Omental fat pad (tissue), 3 donors: ENCODE measurements at regions not wholly inside any gene's neighbourhood (a gene's known extent, or its start where the extent isn't known, plus 50 kb on each side); places are given as distances from the start of the nearest gene placed in this dataset.

Experiments
- ATAC-seq: fragments of 150-250 bp; one replicate; pipeline ENCODE4 v1.9.1; 2016; ENCODE audit warnings: mild to moderate bottlenecking, moderate library complexity; ENCODE audit not compliant: low FRiP score
- DNase-seq: peaks from one replicate; pipeline ENCODE4 v3.0.0-alpha.2; 2019; ENCODE audit warnings: low spot score
- TF ChIP-seq, protein P1 (sequence below), 3 donors: fragments of 450-650 bp; IDR thresholded peaks; one replicate each; pipeline ENCODE4 v1.5.1; 2016 to 2017; ENCODE audit warnings: antibody characterized with exemption in 3 of 3, mild to moderate bottlenecking in 3 of 3, moderate library complexity in 2 of 3

DNA sequence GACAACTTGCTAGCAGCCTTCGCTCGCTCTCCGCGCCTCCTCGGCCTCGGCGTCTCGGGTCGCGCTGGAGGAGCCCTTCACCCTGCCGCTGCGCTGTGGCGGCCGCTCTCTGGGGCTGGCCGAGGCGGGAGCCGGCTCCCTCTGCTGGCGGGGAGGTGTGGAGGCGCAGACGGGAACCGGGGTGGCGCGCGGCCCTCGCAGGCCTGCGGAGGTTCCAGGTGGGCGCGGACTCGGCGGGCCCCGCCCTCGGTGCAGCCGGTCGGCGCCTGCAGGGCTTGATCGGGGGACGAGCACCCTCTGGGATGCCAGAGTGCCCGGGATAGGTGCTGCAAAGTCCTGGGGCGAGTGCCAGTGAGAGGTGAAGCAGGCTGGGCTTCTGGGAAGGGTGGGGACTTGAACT lies 989.9 kb downstream of the ROBO2 start:
- DNase-seq (no peak), ATAC-seq (no peak)
- TF ChIP-seq, protein P1, sequence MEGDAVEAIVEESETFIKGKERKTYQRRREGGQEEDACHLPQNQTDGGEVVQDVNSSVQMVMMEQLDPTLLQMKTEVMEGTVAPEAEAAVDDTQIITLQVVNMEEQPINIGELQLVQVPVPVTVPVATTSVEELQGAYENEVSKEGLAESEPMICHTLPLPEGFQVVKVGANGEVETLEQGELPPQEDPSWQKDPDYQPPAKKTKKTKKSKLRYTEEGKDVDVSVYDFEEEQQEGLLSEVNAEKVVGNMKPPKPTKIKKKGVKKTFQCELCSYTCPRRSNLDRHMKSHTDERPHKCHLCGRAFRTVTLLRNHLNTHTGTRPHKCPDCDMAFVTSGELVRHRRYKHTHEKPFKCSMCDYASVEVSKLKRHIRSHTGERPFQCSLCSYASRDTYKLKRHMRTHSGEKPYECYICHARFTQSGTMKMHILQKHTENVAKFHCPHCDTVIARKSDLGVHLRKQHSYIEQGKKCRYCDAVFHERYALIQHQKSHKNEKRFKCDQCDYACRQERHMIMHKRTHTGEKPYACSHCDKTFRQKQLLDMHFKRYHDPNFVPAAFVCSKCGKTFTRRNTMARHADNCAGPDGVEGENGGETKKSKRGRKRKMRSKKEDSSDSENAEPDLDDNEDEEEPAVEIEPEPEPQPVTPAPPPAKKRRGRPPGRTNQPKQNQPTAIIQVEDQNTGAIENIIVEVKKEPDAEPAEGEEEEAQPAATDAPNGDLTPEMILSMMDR (IDR thresholded peaks at IDR 0.05) = no peak

DNA sequence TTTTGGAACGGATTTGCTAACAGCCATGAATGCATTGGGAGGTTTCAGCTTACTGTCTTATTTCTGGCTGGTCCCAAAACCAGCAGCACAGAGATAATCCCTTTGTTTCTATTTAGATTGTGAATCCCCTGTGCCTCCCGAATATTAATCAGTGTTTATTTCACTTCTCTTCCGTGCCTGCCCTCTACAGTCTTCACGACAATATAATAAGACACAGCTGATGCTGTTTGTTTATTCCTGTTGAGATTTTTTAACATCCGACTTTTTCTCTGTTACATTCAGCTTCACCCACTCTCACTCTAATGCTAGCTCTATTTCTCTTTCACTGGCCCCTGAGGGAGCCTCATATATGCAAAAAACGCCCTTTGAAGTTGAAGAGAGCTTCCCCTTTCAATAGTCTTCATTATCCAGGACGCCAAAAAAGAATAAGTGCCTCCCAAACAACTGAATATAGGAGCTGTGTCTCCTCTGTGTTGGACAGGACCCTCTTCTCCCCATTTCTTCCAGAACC lies 995.3 kb downstream of the ROBO2 start:
- TF ChIP-seq, protein P1 (IDR thresholded peaks at IDR 0.05) = no peak
- no peak for ATAC-seq
- DNase-seq = no peak

DNA sequence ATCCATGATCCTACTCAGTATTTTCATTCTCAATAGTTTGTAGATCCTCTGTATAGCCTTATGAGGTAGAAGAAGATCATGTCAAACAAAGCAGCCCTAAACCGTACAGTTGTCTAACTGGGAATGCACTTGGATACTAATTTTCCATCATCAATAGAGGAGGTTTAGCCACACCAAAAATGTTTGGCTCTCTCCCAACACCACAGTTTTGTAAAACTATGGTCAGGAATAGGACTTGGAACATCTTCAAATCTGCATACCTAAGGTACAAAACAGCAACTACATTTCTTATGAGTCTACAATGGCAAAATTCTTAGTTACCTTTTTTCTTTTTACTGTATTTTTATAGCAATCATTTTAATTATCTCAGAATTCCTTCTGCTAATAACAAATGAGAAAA lies 1001.6 kb downstream of the ROBO2 start:
- TF ChIP-seq, protein P1 (IDR thresholded peaks at IDR 0.05) = no peak

DNA sequence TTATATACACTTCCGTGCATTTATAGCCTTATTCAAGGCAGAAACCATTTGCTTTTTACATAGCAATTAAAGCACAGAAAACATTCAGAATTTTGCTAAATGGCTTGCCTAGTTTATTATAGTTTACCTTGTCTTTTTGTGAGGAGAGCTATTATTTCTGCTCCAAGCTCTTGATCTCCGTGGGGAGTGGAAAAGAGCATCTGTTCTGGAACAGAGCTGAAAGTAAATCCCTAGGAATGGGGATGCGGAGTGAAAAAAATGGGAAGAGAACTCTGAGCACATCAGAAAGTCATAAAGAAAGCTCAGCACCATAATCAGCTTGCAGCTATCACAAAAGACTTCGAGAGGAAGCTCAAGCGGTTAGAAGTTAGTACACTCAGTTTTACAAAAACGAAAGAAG lies 1006.7 kb downstream of the ROBO2 start:
- DNase-seq = no peak
- TF ChIP-seq, protein P1 (IDR thresholded peaks at IDR 0.05) = no peak
- no peak for ATAC-seq

More for the DNA sequence above, 1001.6 kb downstream of the ROBO2 start:
- ATAC-seq (no peak), DNase-seq (no peak)

DNA sequence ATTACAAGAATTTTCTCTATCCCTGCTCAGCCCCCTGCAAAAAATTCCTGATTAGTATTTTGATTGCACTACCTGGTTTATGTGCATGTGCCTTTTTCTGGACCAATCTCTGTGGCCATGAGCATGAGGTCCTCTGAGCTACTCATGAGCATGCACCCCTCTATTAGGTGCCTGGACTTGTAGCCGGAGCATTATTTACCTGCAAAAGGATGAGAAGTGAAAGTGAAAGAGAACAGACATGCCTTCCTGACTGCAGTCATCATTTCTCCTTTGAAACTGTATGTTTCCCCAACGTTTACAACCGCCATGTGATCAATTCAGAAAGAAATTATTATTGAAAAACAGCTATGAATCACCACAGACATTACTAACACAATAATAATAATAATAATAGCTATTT lies 1008.8 kb downstream of the ROBO2 start:
- ATAC-seq = no peak
- TF ChIP-seq, protein P1 (IDR thresholded peaks at IDR 0.05) = no peak
- no peak for DNase-seq

DNA sequence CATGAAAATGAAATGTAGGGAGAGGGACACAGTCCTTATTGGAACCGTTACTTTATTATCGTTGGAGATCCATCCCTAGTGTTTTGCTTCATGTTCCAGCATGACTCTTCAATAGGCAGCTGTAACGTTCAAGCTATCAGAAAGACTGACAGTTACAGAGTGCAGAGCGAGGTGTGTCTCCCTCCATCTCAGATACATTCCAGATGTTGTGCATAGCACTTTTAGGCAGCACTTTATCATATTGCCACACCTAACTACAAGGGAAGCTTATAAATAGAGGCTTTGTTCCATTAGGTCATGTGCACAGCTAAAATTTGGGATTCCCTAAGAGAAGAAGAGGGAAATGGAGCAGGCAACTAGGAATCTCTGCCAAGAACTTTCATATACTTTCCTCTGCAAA lies 1009.6 kb downstream of the ROBO2 start:
- TF ChIP-seq, protein P1 (IDR thresholded peaks at IDR 0.05) = no peak
- DNase-seq (no peak), ATAC-seq (no peak)

DNA sequence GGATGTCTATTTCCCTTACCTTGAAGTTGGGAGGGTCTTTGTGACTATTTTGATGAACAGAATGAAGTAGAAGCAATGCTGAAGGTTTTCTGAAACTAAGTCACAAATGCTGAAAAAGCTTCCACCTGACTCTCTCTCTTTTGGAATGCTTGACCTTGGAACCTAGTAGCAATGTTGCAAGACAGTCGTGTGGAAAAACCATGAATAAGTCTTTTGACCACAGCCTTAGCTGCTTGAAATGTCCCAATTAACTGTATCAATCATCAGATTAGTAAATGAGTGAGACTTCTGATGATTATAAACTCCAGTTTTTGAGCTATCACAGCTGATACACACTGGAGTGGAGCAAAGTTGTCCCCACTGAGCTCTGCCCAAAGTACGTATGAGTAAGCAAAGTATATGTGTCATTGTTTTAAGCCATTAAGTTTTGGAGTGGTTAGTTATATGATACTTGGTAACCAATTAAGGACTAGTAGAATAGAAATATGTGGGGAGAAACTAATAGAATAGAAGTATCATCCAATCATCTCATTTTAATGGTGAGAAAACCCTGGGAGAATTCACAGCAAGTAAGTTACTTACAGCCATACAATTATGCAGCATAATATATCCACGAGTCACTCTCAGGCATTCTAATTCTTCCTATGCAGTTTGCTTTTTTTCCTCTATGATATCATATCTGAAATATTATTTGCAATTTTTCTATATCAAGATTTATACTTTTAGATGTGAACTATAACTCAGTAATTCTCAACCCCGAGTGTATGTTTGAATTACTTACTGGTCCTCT lies 1010.6 kb downstream of the ROBO2 start:
- TF ChIP-seq, protein P1 (IDR thresholded peaks at IDR 0.05) = no peak
- no peak for ATAC-seq
- no peak for DNase-seq
